HG03571 (cell line): ENCODE measurements at regions not wholly inside any gene's neighbourhood (a gene's known extent, or its start where the extent isn't known, plus 50 kb on each side); places are given as distances from the start of the nearest gene placed in this dataset.
"Not testable (repeated sequence)": the region's sequence is repeated elsewhere in the genome, so short reads cannot be mapped to it uniquely, and the experiment has no call there.

ENCODE experiments used
- ATAC-seq: cut with Tn5 transposase; IDR thresholded peaks from one replicate; pipeline ENCODE4 v1.9.1; 2021; ENCODE audit not compliant: unreplicated experiment

DNA sequence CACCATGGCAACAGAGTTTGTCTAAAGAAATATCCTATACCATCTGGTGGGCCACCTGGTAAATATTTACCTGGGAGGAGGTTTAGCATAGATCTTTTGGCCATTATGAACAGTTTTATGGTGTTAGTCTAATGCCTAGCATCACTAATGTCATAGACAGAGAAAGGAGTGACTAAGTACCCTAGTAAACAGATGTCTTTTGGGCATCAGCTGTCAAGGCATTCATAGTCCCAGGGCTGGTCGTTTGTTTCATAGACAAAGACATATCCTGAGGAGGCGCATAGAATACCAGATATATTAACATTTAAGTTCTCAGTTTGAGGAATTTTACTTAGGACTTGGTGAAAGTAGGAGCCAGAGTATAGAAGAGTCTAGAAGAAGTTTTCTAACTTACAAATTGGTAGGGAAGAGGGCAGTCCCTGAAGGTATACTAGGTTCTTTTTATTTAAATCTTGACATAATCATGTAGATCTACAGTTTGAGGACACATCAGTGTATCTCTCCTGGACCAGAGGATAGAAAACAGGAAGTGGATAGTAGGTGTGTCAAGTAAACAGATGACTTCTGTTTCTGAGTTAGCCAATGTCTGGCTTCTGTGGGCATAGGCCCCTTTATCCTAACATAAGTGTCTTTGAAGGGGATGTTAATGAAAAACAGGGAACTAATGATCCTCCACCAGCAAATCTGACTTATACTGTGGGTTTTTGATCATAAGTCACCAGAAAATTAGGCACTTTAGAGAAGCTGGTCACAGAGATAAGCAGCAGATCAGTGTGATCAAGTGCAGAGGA is 105.0 kb upstream of the PRSS3 start:
- no peak for ATAC-seq

- ATAC-seq = no peak
Observed at GRCh38 chr9:33695299-33695698, 100.1 kb upstream of the PRSS3 start.

DNA sequence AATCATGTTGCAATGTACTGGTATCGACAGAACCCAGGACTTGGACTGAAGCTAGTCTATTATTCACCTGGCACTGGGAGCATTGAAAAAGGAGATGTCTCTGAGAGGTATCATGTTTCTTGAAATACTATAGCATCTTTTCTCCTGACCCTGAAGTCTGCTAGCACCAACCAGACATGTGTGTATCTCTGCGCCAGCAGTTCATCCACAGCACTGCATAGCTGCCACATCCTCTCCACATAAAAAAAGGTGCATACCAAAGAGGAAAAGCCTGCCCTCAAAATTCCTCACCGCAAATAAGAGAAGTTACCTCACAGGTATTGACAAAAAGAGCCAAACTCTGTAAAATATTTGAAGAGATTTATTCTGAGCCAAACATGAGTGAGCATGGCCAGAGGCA is 99.5 kb upstream of the PRSS3 start:
- no peak for ATAC-seq

DNA sequence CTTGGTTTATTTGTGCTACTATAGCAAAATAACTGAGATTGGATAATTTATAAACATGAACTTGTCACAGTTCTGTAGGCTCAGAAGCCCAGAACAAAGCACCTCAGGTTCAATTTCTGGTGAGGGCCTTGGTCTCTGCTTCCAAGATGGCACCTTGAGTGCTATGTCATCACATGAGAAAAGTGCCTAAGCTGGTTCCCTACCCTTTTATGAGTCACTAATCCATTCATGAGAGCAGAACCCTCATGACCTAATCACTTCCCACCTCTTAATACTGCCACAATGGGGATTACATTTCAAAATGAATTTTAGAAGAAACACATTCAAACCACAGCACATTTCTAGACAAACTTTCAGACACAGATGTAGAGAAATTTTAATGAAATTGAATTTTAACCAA is 98.2 kb upstream of the PRSS3 start:
- no peak for ATAC-seq

GRCh38 chr9:33698267-33698666 is 97.1 kb upstream of the PRSS3 start:
- no peak for ATAC-seq

GRCh38 chr9:33700940-33701339 is 94.4 kb upstream of the PRSS3 start:
- ATAC-seq = not testable (repeated sequence)

DNA sequence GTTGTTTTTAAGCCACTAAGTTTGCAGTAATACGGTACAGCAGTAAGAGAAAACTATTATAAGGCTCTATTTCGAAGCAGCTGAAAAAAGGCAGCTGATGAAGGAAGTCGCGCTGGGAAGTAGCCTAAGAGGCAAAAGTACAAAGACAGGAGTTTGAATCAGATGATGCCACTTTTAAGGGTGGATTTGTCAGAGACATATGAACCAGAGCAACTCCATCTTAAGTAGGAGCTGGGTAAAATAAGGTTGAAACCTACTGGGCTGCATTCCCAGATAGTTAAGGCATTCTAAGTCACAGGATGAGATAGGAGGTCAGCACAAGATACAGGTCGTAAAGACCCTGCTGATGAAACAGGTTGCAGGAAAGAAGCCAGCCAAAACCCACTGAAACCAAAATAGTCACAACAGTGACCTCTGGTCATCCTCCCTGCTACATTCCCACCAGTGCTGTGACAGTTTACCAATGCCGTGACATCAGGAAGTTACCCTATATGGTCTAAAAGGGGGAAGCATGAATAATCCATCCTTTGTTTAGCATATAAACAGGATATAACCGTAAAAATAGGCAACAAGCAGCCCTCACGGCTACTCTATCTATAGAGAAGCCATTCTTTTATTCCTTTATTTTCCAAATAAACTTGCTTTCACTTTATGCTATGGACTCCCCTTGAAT is 91.8 kb upstream of the PRSS3 start:
- no peak for ATAC-seq

DNA sequence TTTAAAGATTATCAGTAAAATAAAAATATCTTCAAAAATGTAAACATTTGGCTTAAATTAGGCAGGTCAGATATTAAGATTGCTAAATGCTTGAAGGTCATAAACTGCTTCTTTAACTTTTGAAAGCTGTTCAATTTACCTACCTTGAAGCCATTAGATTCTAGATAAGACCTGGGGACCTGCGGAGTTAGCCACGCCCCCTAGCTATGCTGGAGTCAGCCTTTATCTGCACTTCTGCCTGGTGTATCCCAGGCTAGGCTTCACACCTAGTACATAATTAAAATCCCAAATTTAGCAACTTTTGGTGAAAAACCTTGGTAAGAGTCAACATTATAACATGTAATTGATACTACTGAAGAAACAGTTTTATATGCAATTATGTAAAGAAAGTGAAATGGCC is 89.9 kb upstream of the PRSS3 start:
- not testable (repeated sequence) for ATAC-seq

DNA sequence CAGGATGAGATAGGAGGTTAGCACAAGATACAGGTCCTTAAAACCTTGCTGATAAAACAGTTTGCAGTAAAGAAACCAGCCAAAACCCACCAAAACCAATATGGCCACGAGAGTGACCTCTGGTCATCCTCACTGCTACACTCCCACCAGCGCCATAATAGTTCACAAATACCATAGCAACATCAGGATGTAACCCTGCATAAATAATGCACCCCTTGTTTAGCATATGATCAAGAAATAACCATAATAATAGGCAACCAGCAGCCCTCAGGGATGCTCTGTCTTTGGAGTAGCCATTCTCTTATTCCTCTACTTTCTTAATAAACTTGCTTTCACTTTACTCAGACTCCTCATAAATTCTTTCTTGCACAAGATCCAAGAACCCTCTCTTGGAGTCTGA is 86.9 kb upstream of the PRSS3 start:
- ATAC-seq = no peak

DNA sequence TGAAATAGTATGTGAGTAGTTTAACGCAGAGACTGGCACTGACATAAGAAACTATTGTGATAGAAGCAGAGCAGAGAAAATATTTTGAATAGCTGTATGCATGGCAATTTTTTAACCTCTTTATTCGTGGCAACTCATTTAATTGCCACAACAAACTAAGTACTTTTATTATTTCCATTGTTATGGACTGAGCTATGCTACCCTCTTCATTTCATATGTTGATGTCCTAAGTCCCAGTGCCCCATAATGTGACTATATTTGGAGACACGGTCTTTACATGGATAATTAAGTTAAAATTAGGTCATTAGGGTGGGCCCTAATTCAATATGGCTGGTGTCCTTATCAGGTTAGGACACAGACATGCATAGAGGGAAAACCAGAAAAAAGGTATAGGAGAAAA is 86.1 kb upstream of the PRSS3 start:
- ATAC-seq = no peak

- not testable (repeated sequence) for ATAC-seq
Observed at GRCh38 chr9:33711418-33711817, 83.9 kb upstream of the PRSS3 start.

GRCh38 chr9:33714989-33715388 is 80.4 kb upstream of the PRSS3 start:
- ATAC-seq = no peak

- ATAC-seq = no peak
Observed at GRCh38 chr9:33718987-33719386, 76.4 kb upstream of the PRSS3 start.

DNA sequence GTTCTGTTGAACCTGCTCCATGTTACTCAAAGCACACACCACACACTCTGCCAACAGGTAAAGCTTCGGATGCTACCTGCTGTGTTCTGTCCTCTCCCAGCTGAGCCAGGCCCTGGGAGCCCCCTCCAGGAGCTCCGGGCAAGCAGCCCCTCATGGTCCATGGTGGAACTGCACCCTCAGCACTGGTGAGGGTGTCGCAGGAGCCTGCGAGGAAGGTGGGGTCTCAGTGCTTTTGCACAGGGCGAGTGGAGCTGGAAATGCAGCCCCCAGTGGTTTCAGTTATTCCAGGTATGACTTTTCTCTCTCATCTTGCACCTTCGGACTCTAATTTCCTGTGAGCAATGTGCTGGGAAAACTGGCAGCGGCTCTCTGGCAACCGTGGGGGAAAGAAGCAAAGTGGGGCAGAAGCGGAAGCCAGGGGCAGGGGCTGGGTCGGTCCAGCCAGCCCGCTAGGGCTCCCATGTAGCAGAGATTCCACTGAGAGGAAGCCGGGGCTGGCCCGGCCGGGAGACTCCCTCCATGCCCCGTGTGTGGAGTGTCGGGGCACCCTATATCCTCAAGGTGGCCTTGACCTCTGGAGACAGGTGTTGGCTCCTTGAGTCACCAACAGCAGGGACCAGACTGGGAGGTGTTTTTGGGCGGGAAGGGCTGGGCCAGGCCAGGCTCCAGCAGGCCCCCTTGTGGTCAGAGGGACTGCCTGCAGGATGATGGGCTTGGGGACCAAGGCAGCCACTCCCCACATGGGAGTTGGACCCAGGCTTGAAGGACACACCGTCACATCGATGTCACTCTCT is 75.6 kb upstream of the PRSS3 start:
- ATAC-seq = no peak

DNA sequence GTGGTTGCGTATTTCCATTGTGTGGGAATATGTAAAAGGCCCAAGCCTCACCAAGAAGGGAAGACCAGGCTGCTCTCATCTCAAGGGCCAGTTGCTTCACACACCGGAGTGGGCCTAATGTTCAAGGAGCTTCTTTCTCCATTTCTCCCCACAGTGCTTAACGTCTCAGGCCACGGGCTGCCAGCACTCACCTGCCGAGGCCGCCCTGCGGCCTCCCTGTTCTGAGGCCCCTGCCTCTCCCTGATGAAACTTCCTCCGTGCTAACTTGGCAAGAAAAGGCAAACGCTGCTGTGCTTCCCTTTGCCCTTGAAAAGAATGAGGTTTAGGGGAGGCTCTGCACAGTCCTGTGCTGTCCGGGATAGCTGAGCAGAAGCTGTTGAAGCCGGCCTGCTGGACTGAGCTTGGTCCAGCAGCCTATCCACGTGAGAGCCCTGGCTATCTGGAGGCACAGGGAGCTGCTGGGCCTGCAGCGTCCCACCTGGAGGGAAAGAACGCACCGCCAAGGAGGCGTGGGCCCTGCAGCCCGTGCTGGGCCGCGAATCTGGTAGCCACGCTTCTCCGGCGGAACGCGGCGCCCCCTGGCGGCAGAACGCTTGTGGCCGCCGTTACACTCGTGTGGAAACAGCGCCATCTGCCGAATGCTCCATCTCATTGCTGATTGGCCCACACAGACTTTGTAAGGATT is 73.5 kb upstream of the PRSS3 start:
- ATAC-seq = peak; percentile 69

DNA sequence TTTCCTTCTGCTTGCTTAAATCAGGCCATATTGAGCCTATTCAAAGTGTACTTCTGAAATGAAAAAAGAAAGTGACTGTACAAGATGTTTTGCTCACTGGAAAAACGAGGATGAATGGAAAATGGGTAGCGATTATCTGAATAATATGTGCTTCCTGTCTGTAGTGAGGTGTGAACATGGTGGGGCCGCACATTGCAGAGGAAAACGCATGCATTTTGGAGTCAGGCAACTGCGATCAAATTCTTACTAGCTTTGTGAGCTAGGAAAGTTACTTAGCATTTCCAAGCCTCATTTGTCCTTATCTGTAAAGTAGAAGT is 73.0 kb upstream of the PRSS3 start:
- no peak for ATAC-seq

DNA sequence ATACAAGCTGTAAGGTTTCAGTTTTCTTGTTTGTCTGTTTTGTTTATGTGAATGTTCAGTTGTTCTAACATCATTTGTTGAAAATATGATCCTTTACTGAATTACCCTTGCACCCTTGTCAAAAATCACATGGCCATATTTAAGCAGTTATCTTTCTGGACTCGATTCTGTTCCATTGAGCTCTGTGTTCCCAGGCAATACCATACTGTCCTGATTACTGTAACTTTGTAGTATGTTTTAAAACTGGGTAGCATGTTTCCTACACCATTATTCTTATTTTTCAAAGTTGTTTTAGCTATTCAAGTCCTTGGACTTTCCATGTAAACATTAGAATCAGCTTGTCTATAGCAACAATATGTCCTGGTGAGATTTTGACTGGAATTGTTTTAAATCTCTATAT is 66.7 kb upstream of the PRSS3 start:
- no peak for ATAC-seq

- ATAC-seq = no peak
Observed at GRCh38 chr9:33731142-33731541, 64.2 kb upstream of the PRSS3 start.

- ATAC-seq = no peak
Observed at GRCh38 chr9:33731625-33732024, 63.7 kb upstream of the PRSS3 start.

- not testable (repeated sequence) for ATAC-seq
Observed at GRCh38 chr9:33734247-33734940, 61.0 kb upstream of the PRSS3 start.
